ENCODE measurements at regions not wholly inside any gene's neighbourhood (a gene's known extent, or its start where the extent isn't known, plus 50 kb on each side); places are given as distances from the start of the nearest gene placed in this dataset.

DNA sequence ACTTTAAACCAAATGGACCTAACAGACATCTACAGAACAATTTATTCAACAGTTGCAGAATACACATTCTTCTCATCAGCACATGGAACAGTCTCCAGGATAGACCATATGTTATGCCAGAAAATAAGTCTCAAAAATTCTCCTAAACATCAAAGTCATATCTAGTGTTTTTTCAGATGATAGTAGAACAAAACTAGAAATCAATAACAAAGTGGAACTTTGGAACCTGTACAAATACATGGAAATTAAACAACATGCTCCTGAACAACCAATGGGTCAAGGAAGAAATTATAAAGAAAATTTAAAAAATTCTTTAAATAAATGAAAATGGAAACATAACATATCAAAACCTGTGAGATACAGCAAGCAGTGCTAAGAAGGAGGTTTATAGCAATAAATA lies 194.1 kb upstream of the SIX2 start:
- DNase-seq: no peak
- H3K27me3 ChIP-seq (replicated peaks; ENCODE audit: insufficient read depth, low read length): peaks cover 8% of the 10 kb centered on the region; the same call in 1 of the 2 replicates
- H3K27ac ChIP-seq (ENCODE audit: low read length): no peak overlapping the region
- no peaks in the 10 kb centered on the region for H3F3A ChIP-seq (ENCODE audit: insufficient read depth, low read length)
- no peak overlapping the region for H3K9ac ChIP-seq (ENCODE audit: low read length)
- no peak overlapping the region for H3K4me3 ChIP-seq (ENCODE audit: low read length)
- no peak overlapping the region for H3K4me2 ChIP-seq (ENCODE audit: low read depth, low read length)
- peaks cover 11% of the 10 kb centered on the region; the same call in 1 of the 2 replicates for H3K4me1 ChIP-seq (ENCODE audit: low read length)
- no peak for TF ChIP-seq EZH2phosphoT487 (IDR thresholded peaks at IDR 0.05; ENCODE audit: low read length)
- TF ChIP-seq, protein P1, sequence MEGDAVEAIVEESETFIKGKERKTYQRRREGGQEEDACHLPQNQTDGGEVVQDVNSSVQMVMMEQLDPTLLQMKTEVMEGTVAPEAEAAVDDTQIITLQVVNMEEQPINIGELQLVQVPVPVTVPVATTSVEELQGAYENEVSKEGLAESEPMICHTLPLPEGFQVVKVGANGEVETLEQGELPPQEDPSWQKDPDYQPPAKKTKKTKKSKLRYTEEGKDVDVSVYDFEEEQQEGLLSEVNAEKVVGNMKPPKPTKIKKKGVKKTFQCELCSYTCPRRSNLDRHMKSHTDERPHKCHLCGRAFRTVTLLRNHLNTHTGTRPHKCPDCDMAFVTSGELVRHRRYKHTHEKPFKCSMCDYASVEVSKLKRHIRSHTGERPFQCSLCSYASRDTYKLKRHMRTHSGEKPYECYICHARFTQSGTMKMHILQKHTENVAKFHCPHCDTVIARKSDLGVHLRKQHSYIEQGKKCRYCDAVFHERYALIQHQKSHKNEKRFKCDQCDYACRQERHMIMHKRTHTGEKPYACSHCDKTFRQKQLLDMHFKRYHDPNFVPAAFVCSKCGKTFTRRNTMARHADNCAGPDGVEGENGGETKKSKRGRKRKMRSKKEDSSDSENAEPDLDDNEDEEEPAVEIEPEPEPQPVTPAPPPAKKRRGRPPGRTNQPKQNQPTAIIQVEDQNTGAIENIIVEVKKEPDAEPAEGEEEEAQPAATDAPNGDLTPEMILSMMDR (IDR thresholded peaks at IDR 0.05; ENCODE audit: low read length): no peak
- TF ChIP-seq EZH2 (optimal IDR thresholded peaks at IDR 0.05; ENCODE audit: low read depth, low read length): no peak
- H3K79me2 ChIP-seq (ENCODE audit: low read length): no peaks in the 10 kb centered on the region
- H3K9me2 ChIP-seq (replicated peaks; ENCODE audit: insufficient read depth, low read length): no peaks in the 10 kb centered on the region
- no peaks in the 10 kb centered on the region for H4K20me1 ChIP-seq (ENCODE audit: insufficient read depth, low read length)
- H2AFZ ChIP-seq (ENCODE audit: low read length): no peak overlapping the region
- H3K36me3 ChIP-seq (replicated peaks; ENCODE audit: insufficient read depth, low read length): no peaks in the 10 kb centered on the region
- H3K9me3 ChIP-seq (replicated peaks; ENCODE audit: insufficient read depth, low read length): no peaks in the 10 kb centered on the region

DNA sequence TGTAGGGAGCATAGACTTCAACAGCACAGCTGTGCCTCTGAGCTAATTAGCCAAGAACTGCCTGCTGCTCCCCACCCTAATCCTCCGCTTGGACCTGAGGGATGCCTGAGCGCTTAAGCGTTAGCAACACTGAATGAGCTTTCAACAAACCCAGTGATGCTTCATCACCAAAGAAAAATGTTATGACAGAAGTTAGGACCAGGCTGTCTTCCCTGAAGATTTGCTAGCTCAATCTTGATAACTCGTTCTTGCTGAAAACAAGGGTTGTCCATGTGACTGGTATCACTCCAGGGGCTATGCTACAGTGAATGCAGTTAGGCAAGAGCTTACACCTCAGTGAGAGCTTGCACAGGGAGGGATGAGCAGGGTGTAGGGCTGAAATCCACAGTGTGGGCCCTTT lies 190.7 kb upstream of the SIX2 start:
- Histone ChIP-seq H3K79me2 (ENCODE audit: low read length) (no peaks in the 10 kb centered on the region), H3K9me2 (replicated peaks; ENCODE audit: insufficient read depth, low read length) (no peaks in the 10 kb centered on the region), H3F3A (ENCODE audit: insufficient read depth, low read length) (no peaks in the 10 kb centered on the region), H3K4me1 (ENCODE audit: low read length) (peaks cover 11% of the 10 kb centered on the region; the same call in 1 of the 2 replicates), H2AFZ (ENCODE audit: low read length) (no peak overlapping the region), H3K27ac (ENCODE audit: low read length) (no peak overlapping the region), H3K9ac (ENCODE audit: low read length) (no peak overlapping the region), H3K4me2 (ENCODE audit: low read depth, low read length) (no peak overlapping the region), H3K27me3 (replicated peaks; ENCODE audit: insufficient read depth, low read length) (peaks cover 8% of the 10 kb centered on the region; the same call in 1 of the 2 replicates), H3K9me3 (replicated peaks; ENCODE audit: insufficient read depth, low read length) (no peaks in the 10 kb centered on the region), H3K4me3 (ENCODE audit: low read length) (no peak overlapping the region), H4K20me1 (ENCODE audit: insufficient read depth, low read length) (no peaks in the 10 kb centered on the region), H3K36me3 (replicated peaks; ENCODE audit: insufficient read depth, low read length) (no peaks in the 10 kb centered on the region)
- no peak for DNase-seq
- TF ChIP-seq EZH2phosphoT487 (IDR thresholded peaks at IDR 0.05; ENCODE audit: low read length): no peak
- TF ChIP-seq, protein P1 (IDR thresholded peaks at IDR 0.05; ENCODE audit: low read length): no peak
- no peak for TF ChIP-seq EZH2 (optimal IDR thresholded peaks at IDR 0.05; ENCODE audit: low read depth, low read length)

DNA sequence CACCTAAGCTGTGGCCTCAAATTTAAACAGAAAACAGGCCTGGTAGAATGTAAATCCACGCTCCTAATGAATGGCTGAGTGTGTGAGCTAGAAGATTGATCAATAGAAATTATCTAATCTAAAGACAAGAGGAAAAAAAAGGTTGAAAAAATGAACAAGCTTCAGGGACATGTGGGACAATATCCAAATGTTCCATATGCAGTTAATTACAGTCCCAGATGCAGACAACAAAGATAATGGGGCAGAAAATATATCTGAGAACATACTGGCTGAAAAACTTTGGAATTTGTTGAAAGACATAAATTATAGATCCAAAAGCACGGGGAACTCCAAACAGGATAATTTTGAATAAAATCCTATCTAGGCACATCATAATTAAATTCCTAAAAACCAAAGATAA lies 186.7 kb upstream of the SIX2 start:
- H4K20me1 ChIP-seq (ENCODE audit: insufficient read depth, low read length): no peaks in the 10 kb centered on the region
- no peak overlapping the region for H3K9ac ChIP-seq (ENCODE audit: low read length)
- no peak overlapping the region for H2AFZ ChIP-seq (ENCODE audit: low read length)
- TF ChIP-seq EZH2 (optimal IDR thresholded peaks at IDR 0.05; ENCODE audit: low read depth, low read length): no peak
- TF ChIP-seq EZH2phosphoT487 (IDR thresholded peaks at IDR 0.05; ENCODE audit: low read length): no peak
- TF ChIP-seq, protein P1 (IDR thresholded peaks at IDR 0.05; ENCODE audit: low read length): no peak
- H3K79me2 ChIP-seq (ENCODE audit: low read length): no peaks in the 10 kb centered on the region
- no peaks in the 10 kb centered on the region for H3K36me3 ChIP-seq (replicated peaks; ENCODE audit: insufficient read depth, low read length)
- H3K27ac ChIP-seq (ENCODE audit: low read length): no peak overlapping the region
- H3F3A ChIP-seq (ENCODE audit: insufficient read depth, low read length): no peaks in the 10 kb centered on the region
- DNase-seq: no peak
- H3K27me3 ChIP-seq (replicated peaks; ENCODE audit: insufficient read depth, low read length): no peaks in the 10 kb centered on the region
- no peaks in the 10 kb centered on the region for H3K9me3 ChIP-seq (replicated peaks; ENCODE audit: insufficient read depth, low read length)
- H3K9me2 ChIP-seq (replicated peaks; ENCODE audit: insufficient read depth, low read length): no peaks in the 10 kb centered on the region
- no peaks in the 10 kb centered on the region for H3K4me1 ChIP-seq (ENCODE audit: low read length)
- no peak overlapping the region for H3K4me3 ChIP-seq (ENCODE audit: low read length)
- no peak overlapping the region for H3K4me2 ChIP-seq (ENCODE audit: low read depth, low read length)
